ENCODE measurements at regions not wholly inside any gene's neighbourhood (a gene's known extent, or its start where the extent isn't known, plus 50 kb on each side); places are given as distances from the start of the nearest gene placed in this dataset.
"Not testable (repeated sequence)": the region's sequence is repeated elsewhere in the genome, so short reads cannot be mapped to it uniquely, and the experiment has no call there.

GRCh38 chrX:122863067-122863466, 321.0 kb upstream of the GRIA3 start:
- DNase-seq (ENCODE audit: low read depth in 2 of 2, low spot score in 1 of 2), result no peak

GRCh38 chrX:122866532-122866931, 317.5 kb upstream of the GRIA3 start:
- DNase-seq (ENCODE audit: low read depth in 2 of 2, low spot score in 1 of 2), result no peak

- no peak for DNase-seq (ENCODE audit: low read depth in 2 of 2, low spot score in 1 of 2)
Measured at GRCh38 chrX:122868631-122869030, 315.4 kb upstream of the GRIA3 start.

GRCh38 chrX:122869171-122869570, 314.9 kb upstream of the GRIA3 start:
- DNase-seq (ENCODE audit: low read depth in 2 of 2, low spot score in 1 of 2), result no peak

GRCh38 chrX:122878269-122878668, 305.8 kb upstream of the GRIA3 start:
- DNase-seq (ENCODE audit: low read depth in 2 of 2, low spot score in 1 of 2), result no peak

- DNase-seq (ENCODE audit: low read depth in 2 of 2, low spot score in 1 of 2), result no peak
Measured at GRCh38 chrX:122880952-122881351, 303.1 kb upstream of the GRIA3 start.

- no peak for DNase-seq (ENCODE audit: low read depth in 2 of 2, low spot score in 1 of 2)
Measured at GRCh38 chrX:122890729-122891128, 293.3 kb upstream of the GRIA3 start.

- DNase-seq (ENCODE audit: low read depth in 2 of 2, low spot score in 1 of 2), result no peak
Measured at GRCh38 chrX:122906726-122907125, 277.4 kb upstream of the GRIA3 start.

GRCh38 chrX:122907375-122907774, 276.7 kb upstream of the GRIA3 start:
- DNase-seq (ENCODE audit: low read depth in 2 of 2, low spot score in 1 of 2), result no peak

GRCh38 chrX:122910697-122911096, 273.4 kb upstream of the GRIA3 start:
- DNase-seq (ENCODE audit: low read depth in 2 of 2, low spot score in 1 of 2), result no peak

GRCh38 chrX:122913134-122913533, 270.9 kb upstream of the GRIA3 start:
- no peak for DNase-seq (ENCODE audit: low read depth in 2 of 2, low spot score in 1 of 2)

GRCh38 chrX:122913764-122914163, 270.3 kb upstream of the GRIA3 start:
- DNase-seq (ENCODE audit: low read depth in 2 of 2, low spot score in 1 of 2), result no peak

- DNase-seq (ENCODE audit: low read depth in 2 of 2, low spot score in 1 of 2), result no peak
Measured at GRCh38 chrX:122914256-122914655, 269.8 kb upstream of the GRIA3 start.

- no peak for DNase-seq (ENCODE audit: low read depth in 2 of 2, low spot score in 1 of 2)
Measured at GRCh38 chrX:122934131-122934530, 249.9 kb upstream of the GRIA3 start.

- DNase-seq (ENCODE audit: low read depth in 2 of 2, low spot score in 1 of 2), result no peak
Measured at GRCh38 chrX:122940199-122940598, 243.9 kb upstream of the GRIA3 start.

GRCh38 chrX:122941806-122942205, 242.3 kb upstream of the GRIA3 start:
- no peak for DNase-seq (ENCODE audit: low read depth in 2 of 2, low spot score in 1 of 2)

GRCh38 chrX:122943918-122944317, 240.2 kb upstream of the GRIA3 start:
- DNase-seq (ENCODE audit: low read depth in 2 of 2, low spot score in 1 of 2), result no peak

GRCh38 chrX:122945328-122945727, 238.8 kb upstream of the GRIA3 start:
- DNase-seq (ENCODE audit: low read depth in 2 of 2, low spot score in 1 of 2), result no peak

- DNase-seq (ENCODE audit: low read depth in 2 of 2, low spot score in 1 of 2), result no peak
Measured at GRCh38 chrX:122972604-122973003, 211.5 kb upstream of the GRIA3 start.

- no peak for DNase-seq (ENCODE audit: low read depth in 2 of 2, low spot score in 1 of 2)
Measured at GRCh38 chrX:122982521-122982920, 201.6 kb upstream of the GRIA3 start.

- DNase-seq (ENCODE audit: low read depth in 2 of 2, low spot score in 1 of 2), result not testable (repeated sequence)
Measured at GRCh38 chrX:123002844-123003243, 181.2 kb upstream of the GRIA3 start.

- no peak for DNase-seq (ENCODE audit: low read depth in 2 of 2, low spot score in 1 of 2)
Measured at GRCh38 chrX:123013141-123013540, 170.9 kb upstream of the GRIA3 start.

GRCh38 chrX:123036401-123036800, 147.7 kb upstream of the GRIA3 start:
- no peak for DNase-seq (ENCODE audit: low read depth in 2 of 2, low spot score in 1 of 2)

- no peak for DNase-seq (ENCODE audit: low read depth in 2 of 2, low spot score in 1 of 2)
Measured at GRCh38 chrX:123049071-123049625, 134.9 kb upstream of the GRIA3 start.
